ENCODE measurements at regions not wholly inside any gene's neighbourhood (a gene's known extent, or its start where the extent isn't known, plus 50 kb on each side); places are given as distances from the start of the nearest gene placed in this dataset.
"Not testable (repeated sequence)": the region's sequence is repeated elsewhere in the genome, so short reads cannot be mapped to it uniquely, and the experiment has no call there.

- DNase-seq = no peak
Measured at GRCh38 chr13:67410645-67411044, 180.5 kb upstream of the PCDH9 start.

- no peak for DNase-seq
Measured at GRCh38 chr13:67408798-67409197, 178.7 kb upstream of the PCDH9 start.

GRCh38 chr13:67402546-67402945 lies 172.4 kb upstream of the PCDH9 start:
- no peak for DNase-seq

DNA sequence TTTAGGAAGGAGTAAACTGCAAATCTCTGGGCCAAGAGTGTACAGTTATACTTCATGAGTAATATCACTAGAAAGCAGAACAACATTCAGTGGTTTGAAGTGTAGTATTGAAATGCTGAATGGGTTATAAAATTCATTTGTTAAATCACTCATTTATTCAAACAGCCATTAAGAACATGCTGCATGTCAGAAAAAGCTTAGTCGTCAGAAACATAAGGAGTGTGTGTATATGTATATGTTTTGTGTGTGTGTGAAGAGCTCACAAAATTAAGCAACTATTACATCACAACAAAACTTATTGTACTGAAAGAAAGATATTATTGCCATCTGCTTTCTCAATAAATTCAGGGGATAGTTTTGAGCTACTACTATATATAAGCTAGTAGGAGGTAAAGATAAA lies 165.4 kb upstream of the PCDH9 start:
- no peak for DNase-seq

DNA sequence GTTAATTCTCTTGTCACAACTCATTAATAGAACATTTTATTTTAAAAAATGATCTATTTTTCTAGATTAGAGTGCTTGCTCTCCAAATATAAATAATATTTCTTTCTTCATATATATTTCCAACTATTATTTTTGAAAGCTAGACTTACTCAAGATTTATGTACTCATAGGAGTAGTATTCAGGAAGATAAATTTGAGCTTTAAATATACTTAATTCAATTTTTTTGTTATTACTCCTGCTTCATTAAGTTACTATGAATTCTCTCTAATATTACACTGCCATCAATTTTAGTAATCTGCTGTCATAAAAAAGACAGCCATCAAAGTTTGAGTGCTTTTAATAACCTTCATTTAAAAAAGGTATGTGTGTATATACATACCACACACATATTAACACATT lies 161.9 kb upstream of the PCDH9 start:
- DNase-seq = no peak

GRCh38 chr13:67390462-67391086 lies 160.4 kb upstream of the PCDH9 start:
- DNase-seq = no peak

DNA sequence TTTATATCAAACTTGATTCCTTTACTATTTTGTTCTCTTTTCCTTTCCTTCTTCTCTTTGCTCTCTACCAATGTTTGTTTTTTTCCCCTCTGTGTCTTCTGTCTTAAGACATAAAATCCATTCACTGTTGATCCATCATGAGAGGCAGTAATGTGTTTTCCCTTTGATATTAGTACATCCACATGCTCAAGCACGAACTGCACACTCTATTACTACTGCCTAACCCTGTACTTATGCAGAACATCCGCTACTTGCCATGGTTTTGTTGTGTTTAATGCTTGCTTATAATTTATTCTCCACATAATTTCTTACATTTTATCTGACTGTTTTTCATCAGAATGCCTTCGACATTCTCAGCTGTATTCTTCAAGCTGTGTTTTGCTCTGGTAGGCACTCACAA lies 159.0 kb upstream of the PCDH9 start:
- DNase-seq = no peak

- not testable (repeated sequence) for DNase-seq
Measured at GRCh38 chr13:67383109-67383757, 153.1 kb upstream of the PCDH9 start.

GRCh38 chr13:67377919-67378318 lies 147.8 kb upstream of the PCDH9 start:
- no peak for DNase-seq

DNA sequence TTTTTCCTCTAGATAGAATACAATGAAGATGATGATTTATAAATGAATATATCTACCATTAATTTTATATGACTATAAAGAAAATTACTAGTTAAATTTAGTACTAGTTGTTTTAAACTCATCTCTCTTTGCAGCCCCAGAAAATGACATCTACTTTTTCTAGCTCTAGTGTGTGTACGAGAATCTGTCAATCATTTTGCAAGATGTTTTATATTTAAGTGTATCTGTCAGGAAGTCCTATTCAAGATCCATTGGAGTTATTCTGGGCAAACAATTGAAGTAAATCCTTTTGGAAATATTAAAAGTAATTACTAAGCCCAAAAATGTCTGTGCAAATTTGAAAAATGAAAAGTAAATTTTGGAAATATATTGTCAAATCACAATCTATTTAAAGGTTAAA lies 144.3 kb upstream of the PCDH9 start:
- DNase-seq = no peak

- DNase-seq = no peak
Measured at GRCh38 chr13:67372868-67373464, 142.8 kb upstream of the PCDH9 start.

GRCh38 chr13:67369895-67370660 lies 139.9 kb upstream of the PCDH9 start:
- DNase-seq = no peak

DNA sequence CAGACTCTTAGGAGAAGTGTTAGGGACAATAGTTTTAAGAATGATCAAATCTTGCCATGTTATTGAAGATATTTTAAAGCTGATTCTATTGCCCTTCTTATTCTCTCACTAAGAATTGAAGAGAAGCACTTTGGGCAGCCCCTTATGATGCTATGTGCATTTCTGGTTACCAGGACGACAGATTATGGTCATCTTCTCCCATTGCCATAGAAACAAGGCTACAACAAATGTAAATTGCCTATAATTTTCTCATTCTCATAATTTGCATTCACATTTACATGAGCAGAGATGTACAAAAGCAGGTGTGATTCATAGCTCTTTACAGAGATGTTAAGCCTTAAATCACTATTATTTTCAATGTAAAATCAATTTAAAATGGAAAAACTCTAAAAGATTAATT lies 137.3 kb upstream of the PCDH9 start:
- no peak for DNase-seq

DNA sequence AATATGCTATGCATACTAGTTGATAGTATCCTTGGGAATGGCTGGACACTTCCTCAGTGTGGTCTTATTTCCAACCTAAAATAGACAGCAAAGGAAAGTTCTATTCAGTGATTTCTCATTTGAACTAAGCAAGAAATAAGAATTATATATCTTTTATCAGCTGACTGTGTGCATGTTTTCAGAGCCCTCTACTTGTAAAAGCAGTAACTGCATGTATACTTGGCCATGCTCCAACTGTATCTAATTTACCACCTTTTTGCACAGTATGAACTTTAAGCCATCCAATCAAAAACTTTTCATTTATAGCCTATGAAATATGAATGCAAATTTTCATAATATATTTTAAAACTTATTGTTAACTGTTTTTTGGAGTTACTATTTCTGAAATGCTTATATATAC lies 136.4 kb upstream of the PCDH9 start:
- no peak for DNase-seq

- DNase-seq = no peak
Measured at GRCh38 chr13:67355812-67356476, 125.8 kb upstream of the PCDH9 start.

DNA sequence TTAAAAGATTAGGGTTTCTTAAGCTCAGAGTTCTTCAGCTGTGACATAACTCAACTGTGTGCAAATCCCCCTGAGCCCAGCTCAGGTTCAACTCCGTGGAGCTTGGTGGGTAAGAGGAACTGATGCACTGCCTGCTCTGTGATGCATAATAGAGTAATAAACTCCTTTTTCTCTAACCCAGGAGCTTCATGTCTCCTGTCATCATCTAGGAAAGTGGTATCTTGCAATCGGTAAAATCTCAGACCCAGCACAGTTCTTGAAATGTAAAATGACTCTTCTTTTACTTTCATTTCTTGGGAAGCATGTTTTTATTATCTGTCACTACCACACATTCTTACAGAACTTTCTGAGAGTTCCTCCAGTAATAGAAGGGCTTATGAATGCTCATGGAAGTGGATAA lies 123.8 kb upstream of the PCDH9 start:
- DNase-seq = no peak

GRCh38 chr13:67353031-67353430 lies 122.9 kb upstream of the PCDH9 start:
- DNase-seq = no peak

DNA sequence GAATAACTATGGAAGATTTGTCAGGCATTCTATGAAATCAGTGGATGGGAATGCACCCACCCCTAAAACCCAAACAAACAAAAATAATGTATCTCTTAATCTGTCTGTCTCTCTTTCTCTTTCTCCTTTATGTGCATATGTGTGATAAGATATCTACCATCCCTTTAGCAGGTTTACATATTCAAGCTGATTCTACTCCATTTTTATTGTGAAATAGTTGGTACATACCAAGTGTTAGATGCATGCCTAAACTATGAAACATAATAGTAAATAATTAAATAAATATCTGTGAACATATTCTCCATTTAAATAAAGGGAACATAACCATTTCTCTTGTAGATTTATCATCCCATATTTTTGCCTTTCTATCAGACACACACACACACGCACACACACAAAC lies 121.8 kb upstream of the PCDH9 start:
- no peak for DNase-seq

- no peak for DNase-seq
Measured at GRCh38 chr13:67351114-67351513, 121.0 kb upstream of the PCDH9 start.

- no peak for DNase-seq
Measured at GRCh38 chr13:67343777-67344176, 113.6 kb upstream of the PCDH9 start.

DNA sequence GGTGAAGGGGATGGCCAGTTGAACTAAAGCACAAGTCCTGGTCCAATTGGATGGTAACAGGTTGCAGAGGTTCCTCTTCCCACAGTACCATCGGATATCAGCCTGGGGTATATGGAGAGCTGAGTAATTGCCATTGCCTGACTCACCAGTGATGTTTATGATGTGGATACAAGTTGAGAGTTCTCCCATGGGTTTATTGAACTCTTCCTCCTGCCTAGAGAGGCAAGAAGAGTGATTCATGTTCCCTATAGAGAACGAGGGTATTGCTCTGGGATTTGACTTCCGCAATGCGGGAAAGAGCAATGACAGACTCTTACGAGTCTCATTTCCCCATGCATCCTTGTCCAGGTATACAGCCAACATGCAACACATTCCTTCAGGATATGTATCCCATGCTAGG lies 111.3 kb upstream of the PCDH9 start:
- DNase-seq = no peak

DNA sequence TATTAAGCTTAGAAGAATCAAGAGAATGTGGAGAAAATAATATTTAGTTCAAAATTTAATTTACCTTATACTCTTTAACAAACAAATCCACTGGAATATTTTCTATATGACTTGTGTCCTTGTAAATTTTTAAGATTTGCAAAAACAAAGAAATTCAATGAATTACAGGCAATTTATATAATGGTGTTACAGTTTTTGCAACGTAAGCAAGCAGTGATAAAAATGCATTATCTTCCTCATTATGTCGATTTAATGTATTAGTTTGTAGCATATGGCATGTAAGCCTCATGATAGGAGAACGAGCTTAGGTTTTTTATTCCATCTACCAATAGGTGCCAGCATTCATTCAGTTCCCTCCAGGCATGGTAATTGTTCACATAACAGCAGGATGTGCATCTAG lies 100.0 kb upstream of the PCDH9 start:
- no peak for DNase-seq

DNA sequence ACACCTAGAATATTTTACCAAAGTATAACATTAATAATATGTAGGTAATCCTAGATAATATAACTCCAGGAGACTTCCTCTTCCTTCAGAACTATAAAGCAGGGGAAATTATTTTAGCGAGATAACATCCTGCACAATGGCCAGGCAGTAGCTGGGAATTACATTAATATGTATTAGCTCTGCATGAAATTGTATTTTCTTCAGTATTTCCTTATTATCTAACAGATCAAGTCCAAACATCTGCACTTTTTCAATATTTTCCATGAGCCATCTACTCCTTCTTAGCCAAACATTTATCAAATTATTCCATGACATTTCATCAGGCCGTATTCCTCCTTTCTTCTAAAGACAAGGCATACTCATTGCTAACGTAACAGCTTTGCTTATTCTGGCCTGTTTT lies 98.8 kb upstream of the PCDH9 start:
- DNase-seq = no peak

Measured in skin of body (tissue), 1 donor.